Esophagus (tissue), 2 donors: ENCODE measurements at regions not wholly inside any gene's neighbourhood (a gene's known extent, or its start where the extent isn't known, plus 50 kb on each side); places are given as distances from the start of the nearest gene placed in this dataset.

Experiments used
- H3K27ac ChIP-seq, 2 donors: one replicate each; pipeline ENCODE4 v1.5.1; 2013; ENCODE audit warnings: low read depth in 2 of 2, mild to moderate bottlenecking in 2 of 2, inconsistent platforms in 1 of 2, low read length in 1 of 2, moderate library complexity in 1 of 2
- H3K27me3 ChIP-seq, 2 donors: one replicate each; pipeline ENCODE4 v1.6.1; 2013; ENCODE audit warnings: low read length in 2 of 2, control low read depth in 1 of 2, mild to moderate bottlenecking in 1 of 2; ENCODE audit not compliant: insufficient read depth in 2 of 2, control insufficient read depth in 1 of 2
- H3K36me3 ChIP-seq, 2 donors: one replicate each; pipeline ENCODE4 v1.6.1; 2013; ENCODE audit warnings: low read length in 1 of 2; ENCODE audit not compliant: control insufficient read depth in 2 of 2, insufficient read depth in 2 of 2
- H3K4me1 ChIP-seq, 2 donors: one replicate each; pipeline ENCODE4 v1.6.1; 2013; ENCODE audit warnings: low read length in 1 of 2; ENCODE audit not compliant: control insufficient read depth in 2 of 2, insufficient read depth in 2 of 2
- H3K4me3 ChIP-seq, 2 donors: one replicate each; pipeline ENCODE4 v1.5.1; 2013; ENCODE audit warnings: low read length in 2 of 2, mild to moderate bottlenecking in 2 of 2, low read depth in 1 of 2, moderate library complexity in 1 of 2
- H3K9me3 ChIP-seq, 2 donors: one replicate each; pipeline ENCODE4 v1.6.1; 2013; ENCODE audit warnings: mild to moderate bottlenecking in 2 of 2, low read depth in 1 of 2, low read length in 1 of 2, moderate library complexity in 1 of 2; ENCODE audit not compliant: control insufficient read depth in 2 of 2, insufficient read depth in 1 of 2
- WGBS, 2 donors: extraction: QIAGEN DNeasy Blood & Tissue Kit; methylation state at CpG; one replicate each; pipeline ENCODE4 v1.1.7; 2013; 5-methylcytosine and 5-hydroxymethylcytosine counted together
- donor health status: healthy with polysubstance abuse.
- donor health status: Bipolar disorder and iron deficiency.

DNA sequence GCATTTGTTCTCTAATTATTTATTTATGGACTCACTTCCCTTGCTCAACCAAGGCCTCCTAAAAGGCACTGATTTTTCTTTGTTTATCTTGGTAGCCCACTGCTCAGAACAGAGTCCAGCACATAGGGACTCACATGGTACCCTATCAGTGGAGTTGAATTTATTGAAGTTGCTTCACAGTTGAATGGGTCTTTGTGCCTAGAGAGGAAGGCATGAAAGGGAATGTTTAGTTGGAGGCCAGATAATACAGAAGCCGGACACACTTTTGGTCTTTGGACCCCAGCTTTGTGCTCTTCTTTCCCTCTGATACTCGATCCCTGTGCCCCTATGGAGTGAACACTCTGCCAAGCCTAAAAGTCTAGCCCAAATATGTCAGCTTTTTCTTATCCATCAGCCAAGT, 429.0 kb downstream of the PRDM2 start:
- Histone ChIP-seq H3K9me3 (no peaks in the 10 kb centered on the region), H3K27ac (no peak overlapping the region), H3K36me3 (no peaks in the 10 kb centered on the region), H3K4me3 (no peak overlapping the region), H3K27me3 (no peaks in the 10 kb centered on the region), H3K4me1 (no peaks in the 10 kb centered on the region)
- WGBS, 2 donors, result 82 to 86% methylated on average over 2 of the region's 2 CpGs

DNA sequence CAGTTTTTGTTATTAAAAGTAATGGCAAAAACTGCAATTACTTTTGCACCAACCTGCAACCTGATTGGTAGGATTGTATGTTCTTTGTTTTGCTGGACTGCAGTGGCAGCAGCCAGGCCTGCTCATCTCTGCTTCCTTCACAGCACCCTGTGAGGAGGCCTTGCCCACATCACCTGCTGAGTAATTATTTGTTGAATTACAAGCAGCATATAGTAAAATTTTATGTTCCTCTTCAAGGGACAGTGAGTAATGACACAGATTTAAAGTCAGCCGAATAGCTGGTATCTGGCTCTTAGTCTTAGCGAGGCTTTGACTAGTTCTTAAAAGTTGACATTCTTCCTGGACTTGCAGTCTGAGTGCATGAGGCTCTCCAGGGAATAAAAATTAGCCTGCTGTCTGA, 435.1 kb downstream of the PRDM2 start:
- Histone ChIP-seq H3K36me3 (no peaks in the 10 kb centered on the region), H3K27ac (no peak overlapping the region), H3K27me3 (no peaks in the 10 kb centered on the region), H3K4me1 (peaks cover 0 to 10% of the 10 kb centered on the region in 2 donors), H3K4me3 (no peak overlapping the region), H3K9me3 (no peaks in the 10 kb centered on the region)
- 43 to 54% methylated on average over 2 of the region's 2 CpGs for WGBS, 2 donors

DNA sequence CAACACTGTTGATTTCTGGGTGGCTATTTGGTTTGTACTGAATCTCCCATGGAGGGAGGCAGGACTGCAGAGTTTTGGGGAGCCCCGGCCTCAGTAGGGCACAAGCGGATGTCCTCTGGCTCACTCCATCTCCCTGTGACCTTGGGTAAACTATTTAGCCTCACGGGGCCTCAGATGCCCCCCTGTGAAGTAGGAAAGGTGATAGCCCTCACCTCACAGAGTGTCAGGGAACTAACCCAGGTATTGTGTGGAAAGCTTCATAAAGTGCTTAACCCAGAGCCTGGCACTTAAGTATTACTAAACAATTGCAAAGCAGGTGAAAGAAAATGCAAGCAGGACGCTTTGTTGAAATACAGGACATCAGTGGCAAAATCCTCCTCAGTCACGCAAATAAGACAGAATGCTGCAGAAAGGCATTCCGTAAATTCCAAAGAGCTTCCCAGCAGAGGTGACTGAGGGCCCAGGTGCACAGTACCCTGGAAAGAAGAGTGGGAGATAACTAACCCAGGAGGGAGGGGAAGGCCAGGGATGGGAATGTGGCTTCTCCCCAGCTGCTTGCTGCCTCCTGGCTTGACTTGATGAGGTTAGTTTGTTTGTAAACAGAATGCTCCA, 436.3 kb downstream of the PRDM2 start:
- H3K27ac ChIP-seq, result peak overlapping the region; percentile 91 to 94
- H3K36me3 ChIP-seq, result no peaks in the 10 kb centered on the region
- H3K9me3 ChIP-seq, result no peaks in the 10 kb centered on the region
- 60 to 71% methylated on average over 6 of the region's 6 CpGs for WGBS, 2 donors
- H3K27me3 ChIP-seq, result no peaks in the 10 kb centered on the region
- peaks cover 0 to 12% of the 10 kb centered on the region in 2 donors for H3K4me1 ChIP-seq
- no peak overlapping the region for H3K4me3 ChIP-seq

DNA sequence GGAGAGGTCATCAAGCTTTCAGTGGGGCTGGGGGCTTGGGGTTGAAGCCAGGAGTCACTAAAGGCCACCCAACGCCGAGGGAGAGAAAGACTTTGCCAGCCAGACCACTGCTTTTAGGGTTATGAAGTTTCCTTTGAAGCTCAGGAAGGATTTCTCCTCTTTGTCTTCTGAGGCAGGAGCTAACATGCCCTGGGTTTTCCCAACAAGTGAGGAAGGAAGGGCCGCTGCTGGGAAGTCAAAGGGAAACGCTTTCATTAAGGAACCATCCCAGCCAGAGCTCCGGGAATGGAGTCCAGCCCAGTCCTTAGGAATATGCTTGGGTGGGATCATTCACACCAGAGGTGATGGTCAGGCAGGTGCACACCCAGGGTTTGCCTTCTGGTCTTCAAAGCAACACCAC, 436.9 kb downstream of the PRDM2 start:
- Histone ChIP-seq H3K27ac (peak overlapping the region; percentile 91 to 94), H3K4me3 (no peak overlapping the region), H3K27me3 (no peaks in the 10 kb centered on the region), H3K4me1 (peaks cover 0 to 12% of the 10 kb centered on the region in 2 donors), H3K36me3 (no peaks in the 10 kb centered on the region), H3K9me3 (no peaks in the 10 kb centered on the region)
- WGBS, 2 donors, result 42 to 59% methylated on average over 5 of the region's 5 CpGs

DNA sequence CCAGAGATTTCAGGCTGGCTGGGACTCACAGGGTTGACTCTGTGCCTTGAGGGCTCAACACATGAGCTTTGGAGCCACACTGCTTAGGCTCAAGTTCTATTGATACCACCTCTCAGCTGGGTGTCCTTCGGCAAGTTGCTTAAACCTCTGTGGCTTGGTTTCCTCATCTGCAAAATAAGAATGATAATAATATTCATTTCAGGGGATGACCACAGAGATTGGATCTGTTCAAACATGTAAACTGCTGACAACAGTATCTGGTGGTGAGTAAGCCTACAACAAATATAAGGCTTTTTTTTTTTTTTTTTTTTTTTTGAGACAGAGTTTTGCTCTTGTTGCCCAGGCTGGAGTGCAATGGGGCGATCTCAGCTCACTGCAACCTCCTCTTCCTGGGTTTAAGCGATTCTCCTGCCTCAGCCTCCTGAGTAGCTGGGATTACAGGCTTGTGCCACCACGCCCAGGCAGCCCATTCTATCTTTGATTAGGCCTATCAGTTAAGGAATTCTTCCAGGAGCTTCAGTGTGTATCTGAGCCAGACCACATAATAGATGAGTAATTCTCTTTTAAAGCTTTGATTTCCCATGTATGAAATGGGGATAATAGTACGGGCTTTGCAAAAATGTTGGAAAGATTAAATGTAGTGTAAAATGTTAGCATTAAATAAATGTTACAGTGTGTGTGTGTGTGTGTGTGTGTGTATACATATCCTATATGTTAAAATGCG, 437.6 kb downstream of the PRDM2 start:
- Histone ChIP-seq H3K36me3 (no peaks in the 10 kb centered on the region), H3K9me3 (no peaks in the 10 kb centered on the region), H3K4me1 (peaks cover 0 to 15% of the 10 kb centered on the region in 2 donors), H3K27ac (peak overlapping the region; percentile 91 to 94), H3K27me3 (no peaks in the 10 kb centered on the region), H3K4me3 (no peak overlapping the region)
- WGBS, 2 donors, result 48 to 62% methylated on average over 6 of the region's 6 CpGs

DNA sequence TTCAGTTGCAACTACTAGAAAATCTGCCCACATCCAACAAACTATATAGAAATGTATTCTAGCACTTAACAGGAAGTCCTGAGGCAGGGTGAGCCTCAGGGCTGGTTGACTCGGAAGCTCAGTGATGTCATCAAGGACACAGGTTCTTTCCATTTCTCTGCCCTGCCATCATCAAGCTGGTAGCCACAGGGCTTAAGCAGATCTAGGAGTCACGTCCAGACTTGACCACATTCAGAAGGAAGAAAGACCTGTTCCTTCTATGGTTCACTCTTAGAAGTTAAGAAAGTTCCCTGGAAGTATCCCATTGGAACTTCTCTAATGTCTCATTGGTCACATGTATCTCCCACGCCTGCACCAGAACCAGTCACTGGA, 438.1 kb downstream of the PRDM2 start:
- no peaks in the 10 kb centered on the region for H3K27me3 ChIP-seq
- no peak overlapping the region for H3K4me3 ChIP-seq
- H3K4me1 ChIP-seq, result peaks cover 3 to 18% of the 10 kb centered on the region in 2 donors
- WGBS, 2 donors, result 40 to 49% methylated on average over 3 of the region's 3 CpGs
- peak overlapping the region; percentile 10 to 65 for H3K27ac ChIP-seq
- H3K36me3 ChIP-seq, result no peaks in the 10 kb centered on the region
- no peaks in the 10 kb centered on the region for H3K9me3 ChIP-seq

DNA sequence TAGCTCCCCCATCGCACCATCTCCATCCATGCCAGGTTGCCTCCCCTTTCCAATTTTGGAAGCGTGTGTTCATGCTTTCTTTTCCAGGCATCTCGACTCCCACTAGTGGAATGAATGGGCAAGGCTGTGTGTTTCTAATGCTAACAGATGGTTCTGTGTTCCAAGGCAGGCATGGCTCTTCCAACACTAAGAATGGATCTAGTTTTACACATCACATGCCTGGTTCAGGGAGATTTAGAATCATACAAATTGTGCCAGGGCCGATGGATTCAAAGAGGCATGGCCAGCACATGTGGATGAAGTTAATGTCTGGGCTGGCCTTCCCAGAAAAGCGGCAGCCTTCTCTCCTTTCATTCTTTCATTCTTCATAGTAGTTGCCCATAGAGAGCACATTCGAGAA, 438.7 kb downstream of the PRDM2 start:
- Histone ChIP-seq H3K27ac (peak overlapping the region; percentile 10 to 65), H3K4me3 (no peak overlapping the region), H3K36me3 (no peaks in the 10 kb centered on the region), H3K9me3 (no peaks in the 10 kb centered on the region), H3K27me3 (no peaks in the 10 kb centered on the region), H3K4me1 (peaks cover 3 to 20% of the 10 kb centered on the region in 2 donors)
- WGBS, 2 donors, result 65% methylated on average over 6 of the region's 6 CpGs

DNA sequence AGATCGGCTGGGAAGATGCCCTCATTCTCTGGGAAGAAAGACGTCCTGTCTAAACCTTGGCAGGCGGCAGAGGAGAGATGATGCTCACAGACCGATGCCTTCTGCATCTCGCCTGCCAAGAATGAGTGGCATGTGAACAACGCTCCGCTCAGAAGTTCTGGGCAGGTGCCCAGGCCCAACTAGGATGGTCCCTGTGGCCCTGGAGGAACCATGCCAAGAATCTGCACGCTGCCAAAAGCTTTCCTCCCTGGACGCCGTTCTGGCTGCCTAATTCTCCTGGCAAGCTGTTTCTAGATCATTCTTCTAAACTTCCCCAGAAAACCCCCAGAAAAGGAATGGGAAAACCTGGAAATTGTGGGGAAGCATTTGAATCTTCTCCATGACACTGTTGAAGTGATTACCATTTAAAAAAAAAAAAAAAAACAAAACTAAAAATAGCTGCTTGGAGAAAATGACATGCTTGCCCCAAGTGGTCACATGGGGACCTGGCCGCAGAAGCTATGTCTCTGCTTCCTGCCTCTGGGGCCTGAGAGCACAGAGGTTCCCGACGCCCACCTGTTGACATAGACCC, 440.9 kb downstream of the PRDM2 start:
- Histone ChIP-seq H3K27me3 (no peaks in the 10 kb centered on the region), H3K9me3 (no peaks in the 10 kb centered on the region), H3K27ac (peak overlapping the region in 1 of 2 donors; percentile 53), H3K4me1 (peaks cover 3 to 21% of the 10 kb centered on the region in 2 donors), H3K36me3 (no peaks in the 10 kb centered on the region), H3K4me3 (no peak overlapping the region)
- 31 to 41% methylated on average over 13 of the region's 13 CpGs for WGBS, 2 donors

DNA sequence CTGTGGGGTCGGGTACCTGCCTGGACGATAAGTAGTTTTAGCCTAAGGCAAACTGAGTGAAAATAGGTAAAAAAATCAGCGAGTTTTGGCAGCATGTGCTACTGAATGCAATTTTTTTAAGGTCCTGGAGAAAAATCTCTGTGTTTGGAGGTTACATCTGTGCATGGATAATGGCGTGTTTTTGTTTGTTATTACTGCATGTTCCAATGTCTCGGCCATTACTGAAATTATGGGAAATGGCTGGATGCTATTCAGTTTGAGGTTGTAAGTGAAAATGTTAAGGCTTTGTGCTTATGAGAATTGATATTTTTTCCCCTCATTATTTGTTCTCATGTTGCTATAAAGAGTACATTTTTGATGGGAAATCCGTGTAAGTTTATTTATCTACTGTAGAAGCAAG, 441.7 kb downstream of the PRDM2 start:
- no peaks in the 10 kb centered on the region for H3K27me3 ChIP-seq
- H3K9me3 ChIP-seq, result no peaks in the 10 kb centered on the region
- H3K4me1 ChIP-seq, result peaks cover 3 to 18% of the 10 kb centered on the region in 2 donors
- H3K36me3 ChIP-seq, result no peaks in the 10 kb centered on the region
- WGBS, 2 donors, result 58 to 66% methylated on average over 6 of the region's 6 CpGs
- no peak overlapping the region for H3K4me3 ChIP-seq
- no peak overlapping the region for H3K27ac ChIP-seq
